ENCODE measurements at regions not wholly inside any gene's neighbourhood (a gene's known extent, or its start where the extent isn't known, plus 50 kb on each side); places are given as distances from the start of the nearest gene placed in this dataset.

- H3K27ac ChIP-seq: peak overlapping the region; percentile 72
- peak overlapping the region; percentile 24 for H2AFZ ChIP-seq
- H3K4me2 ChIP-seq (ENCODE audit: low read length): peak overlapping the region; percentile 30
- TF ChIP-seq CTCF (IDR thresholded peaks at IDR 0.05): no peak
- H3K79me2 ChIP-seq: no peaks in the 10 kb centered on the region
- H3K27me3 ChIP-seq (ENCODE audit: control insufficient read depth, insufficient read depth, low read length): no peaks in the 10 kb centered on the region
- peaks cover 14% of the 10 kb centered on the region for H3K4me1 ChIP-seq
- peak overlapping the region; percentile 23 for H3K4me3 ChIP-seq (ENCODE audit: low read depth, low read length)
- H3K9ac ChIP-seq: no peak overlapping the region
- no peaks in the 10 kb centered on the region for H3K9me3 ChIP-seq (ENCODE audit: control insufficient read depth, low read length)
- no peaks in the 10 kb centered on the region for H3K36me3 ChIP-seq (ENCODE audit: control insufficient read depth, insufficient read depth, low read length)
Measured at GRCh38 chr16:79673635-79674034, 73.1 kb upstream of the MAF start.

GRCh38 chr16:79672524-79672923, 72.0 kb upstream of the MAF start:
- no peak overlapping the region for H3K9ac ChIP-seq
- peaks cover 14% of the 10 kb centered on the region for H3K4me1 ChIP-seq
- no peaks in the 10 kb centered on the region for H3K9me3 ChIP-seq (ENCODE audit: control insufficient read depth, low read length)
- no peak for TF ChIP-seq CTCF (IDR thresholded peaks at IDR 0.05)
- H3K36me3 ChIP-seq (ENCODE audit: control insufficient read depth, insufficient read depth, low read length): no peaks in the 10 kb centered on the region
- H2AFZ ChIP-seq: no peak overlapping the region
- no peak overlapping the region for H3K4me2 ChIP-seq (ENCODE audit: low read length)
- no peaks in the 10 kb centered on the region for H3K27me3 ChIP-seq (ENCODE audit: control insufficient read depth, insufficient read depth, low read length)
- no peak overlapping the region for H3K27ac ChIP-seq
- no peaks in the 10 kb centered on the region for H3K79me2 ChIP-seq
- no peak overlapping the region for H3K4me3 ChIP-seq (ENCODE audit: low read depth, low read length)

GRCh38 chr16:79668502-79668901, 68.0 kb upstream of the MAF start:
- no peak for TF ChIP-seq CTCF (IDR thresholded peaks at IDR 0.05)
- peaks cover 7% of the 10 kb centered on the region for H3K4me1 ChIP-seq
- no peak overlapping the region for H3K4me3 ChIP-seq (ENCODE audit: low read depth, low read length)
- H3K27me3 ChIP-seq (ENCODE audit: control insufficient read depth, insufficient read depth, low read length): no peaks in the 10 kb centered on the region
- H3K79me2 ChIP-seq: no peaks in the 10 kb centered on the region
- no peak overlapping the region for H3K4me2 ChIP-seq (ENCODE audit: low read length)
- H3K9me3 ChIP-seq (ENCODE audit: control insufficient read depth, low read length): no peaks in the 10 kb centered on the region
- no peak overlapping the region for H3K9ac ChIP-seq
- H3K27ac ChIP-seq: no peak overlapping the region
- H2AFZ ChIP-seq: no peak overlapping the region
- no peaks in the 10 kb centered on the region for H3K36me3 ChIP-seq (ENCODE audit: control insufficient read depth, insufficient read depth, low read length)

- Histone ChIP-seq H2AFZ (no peak overlapping the region), H3K27me3 (ENCODE audit: control insufficient read depth, insufficient read depth, low read length) (no peaks in the 10 kb centered on the region), H3K79me2 (no peaks in the 10 kb centered on the region), H3K4me2 (ENCODE audit: low read length) (no peak overlapping the region), H3K27ac (no peak overlapping the region), H3K4me1 (no peaks in the 10 kb centered on the region), H3K4me3 (ENCODE audit: low read depth, low read length) (no peak overlapping the region), H3K9me3 (ENCODE audit: control insufficient read depth, low read length) (no peaks in the 10 kb centered on the region), H3K36me3 (ENCODE audit: control insufficient read depth, insufficient read depth, low read length) (no peaks in the 10 kb centered on the region), H3K9ac (no peak overlapping the region)
- TF ChIP-seq CTCF (IDR thresholded peaks at IDR 0.05): no peak
Measured at GRCh38 chr16:79665970-79666369, 65.4 kb upstream of the MAF start.

GRCh38 chr16:79664407-79664806, 63.9 kb upstream of the MAF start:
- Histone ChIP-seq H3K36me3 (ENCODE audit: control insufficient read depth, insufficient read depth, low read length) (no peaks in the 10 kb centered on the region), H3K4me3 (ENCODE audit: low read depth, low read length) (no peak overlapping the region), H3K9ac (no peak overlapping the region), H3K9me3 (ENCODE audit: control insufficient read depth, low read length) (no peaks in the 10 kb centered on the region), H3K27me3 (ENCODE audit: control insufficient read depth, insufficient read depth, low read length) (no peaks in the 10 kb centered on the region), H3K4me1 (no peaks in the 10 kb centered on the region), H3K27ac (no peak overlapping the region), H3K79me2 (no peaks in the 10 kb centered on the region), H2AFZ (no peak overlapping the region), H3K4me2 (ENCODE audit: low read length) (no peak overlapping the region)
- no peak for TF ChIP-seq CTCF (IDR thresholded peaks at IDR 0.05)

Measured in parathyroid adenoma (tissue), 2 donors.